ENCODE measurements at regions not wholly inside any gene's neighbourhood (a gene's known extent, or its start where the extent isn't known, plus 50 kb on each side); places are given as distances from the start of the nearest gene placed in this dataset.
"Not testable (repeated sequence)": the region's sequence is repeated elsewhere in the genome, so short reads cannot be mapped to it uniquely, and the experiment has no call there.

- DNase-seq (ENCODE audit: low read depth in 2 of 3, low spot score in 2 of 3) = no peak
Observed at GRCh38 chr18:51248685-51249084, 51.2 kb upstream of the MEX3C start.

GRCh38 chr18:51250006-51250405, 52.5 kb upstream of the MEX3C start:
- no peak for DNase-seq (ENCODE audit: low read depth in 2 of 3, low spot score in 2 of 3)

- DNase-seq (ENCODE audit: low read depth in 2 of 3, low spot score in 2 of 3) = no peak
Observed at GRCh38 chr18:51250458-51251024, 53.1 kb upstream of the MEX3C start.

DNA sequence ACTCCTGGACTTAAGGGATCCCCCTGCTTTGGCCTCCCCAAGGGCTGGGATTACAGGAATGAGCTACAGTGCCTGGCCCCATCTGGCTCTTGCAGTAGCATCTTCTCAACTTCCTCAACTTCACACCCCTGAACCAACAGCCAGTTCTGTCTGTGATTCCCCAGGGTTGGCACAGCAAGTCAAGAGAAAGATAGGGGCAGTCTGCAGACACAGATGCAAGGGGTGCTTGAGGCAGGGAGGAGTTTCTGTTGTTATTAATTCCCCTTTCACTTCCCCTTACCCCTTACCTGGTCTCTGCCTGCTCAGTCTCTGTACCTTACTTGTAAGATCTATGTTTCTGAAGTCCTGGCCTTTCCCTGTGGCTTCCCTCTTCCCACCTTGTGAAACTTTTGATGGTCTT, 54.1 kb upstream of the MEX3C start:
- no peak for DNase-seq (ENCODE audit: low read depth in 2 of 3, low spot score in 2 of 3)

DNA sequence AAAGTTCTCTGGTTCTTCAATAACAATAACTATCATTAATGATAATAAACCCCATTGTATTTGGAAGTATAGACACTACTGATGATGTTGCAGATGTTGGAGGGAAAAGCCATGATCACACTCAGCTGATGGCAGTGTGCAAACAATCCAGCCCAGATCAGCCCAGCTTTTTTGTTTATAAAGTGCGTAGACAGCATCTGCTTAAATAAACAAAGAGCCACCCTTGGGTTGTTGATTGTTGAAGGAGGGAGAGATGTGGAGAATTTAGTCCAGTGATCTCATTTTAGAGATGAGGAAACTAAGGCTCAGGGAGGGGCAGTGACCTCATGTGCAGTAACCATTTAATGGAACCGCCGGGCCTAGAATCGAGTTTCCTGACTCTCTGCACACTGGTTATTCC, 56.0 kb upstream of the MEX3C start:
- no peak for DNase-seq (ENCODE audit: low read depth in 2 of 3, low spot score in 2 of 3)

- DNase-seq (ENCODE audit: low read depth in 2 of 3, low spot score in 2 of 3) = no peak
Observed at GRCh38 chr18:51255693-51256092, 58.2 kb upstream of the MEX3C start.

DNA sequence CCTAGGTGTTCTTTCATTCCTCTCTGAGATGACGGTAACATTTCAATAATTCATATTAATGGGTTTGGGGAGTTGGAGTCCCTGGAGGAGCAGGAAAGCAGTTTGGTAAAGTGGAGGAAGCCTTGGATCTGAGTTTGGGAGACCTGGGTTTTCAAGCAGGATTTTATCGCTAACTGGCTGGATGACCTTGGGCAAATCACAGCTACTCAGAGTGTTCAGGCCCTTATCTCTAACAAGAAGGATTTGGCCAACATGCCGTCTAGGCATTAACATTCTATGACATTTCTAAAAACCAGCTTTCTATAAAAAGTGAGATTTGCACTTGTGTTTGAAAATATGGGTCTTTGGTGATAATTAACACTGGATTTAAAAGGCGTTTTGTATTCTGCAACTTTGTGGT, 59.7 kb upstream of the MEX3C start:
- no peak for DNase-seq (ENCODE audit: low read depth in 2 of 3, low spot score in 2 of 3)

GRCh38 chr18:51260118-51260517, 62.6 kb upstream of the MEX3C start:
- DNase-seq (ENCODE audit: low read depth in 2 of 3, low spot score in 2 of 3) = no peak

GRCh38 chr18:51266077-51266476, 68.6 kb upstream of the MEX3C start:
- DNase-seq (ENCODE audit: low read depth in 2 of 3, low spot score in 2 of 3) = not testable (repeated sequence)

DNA sequence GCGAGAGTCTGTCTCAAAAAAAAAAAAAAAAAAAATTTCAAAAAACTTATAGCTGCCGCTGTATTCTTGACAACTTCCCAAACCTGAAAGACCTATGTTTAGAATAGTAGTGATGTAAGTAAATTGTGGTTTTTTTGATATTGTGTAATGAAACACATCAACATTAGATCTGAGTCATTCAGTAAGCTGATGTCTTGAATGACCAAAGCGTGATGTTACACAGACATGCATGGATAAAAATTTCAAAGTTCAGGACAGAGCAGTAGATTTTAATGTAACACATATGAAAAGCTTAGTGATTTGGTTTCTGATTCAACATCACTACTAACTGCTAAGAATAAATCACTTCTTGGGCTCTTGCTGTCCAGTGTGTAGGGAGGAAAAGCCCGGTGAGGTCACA, 69.3 kb upstream of the MEX3C start:
- DNase-seq (ENCODE audit: low read depth in 2 of 3, low spot score in 2 of 3) = no peak

GRCh38 chr18:51273437-51273836, 76.0 kb upstream of the MEX3C start:
- no peak for DNase-seq (ENCODE audit: low read depth in 2 of 3, low spot score in 2 of 3)

GRCh38 chr18:51275712-51276476, 78.4 kb upstream of the MEX3C start:
- no peak for DNase-seq (ENCODE audit: low read depth in 2 of 3, low spot score in 2 of 3)

DNA sequence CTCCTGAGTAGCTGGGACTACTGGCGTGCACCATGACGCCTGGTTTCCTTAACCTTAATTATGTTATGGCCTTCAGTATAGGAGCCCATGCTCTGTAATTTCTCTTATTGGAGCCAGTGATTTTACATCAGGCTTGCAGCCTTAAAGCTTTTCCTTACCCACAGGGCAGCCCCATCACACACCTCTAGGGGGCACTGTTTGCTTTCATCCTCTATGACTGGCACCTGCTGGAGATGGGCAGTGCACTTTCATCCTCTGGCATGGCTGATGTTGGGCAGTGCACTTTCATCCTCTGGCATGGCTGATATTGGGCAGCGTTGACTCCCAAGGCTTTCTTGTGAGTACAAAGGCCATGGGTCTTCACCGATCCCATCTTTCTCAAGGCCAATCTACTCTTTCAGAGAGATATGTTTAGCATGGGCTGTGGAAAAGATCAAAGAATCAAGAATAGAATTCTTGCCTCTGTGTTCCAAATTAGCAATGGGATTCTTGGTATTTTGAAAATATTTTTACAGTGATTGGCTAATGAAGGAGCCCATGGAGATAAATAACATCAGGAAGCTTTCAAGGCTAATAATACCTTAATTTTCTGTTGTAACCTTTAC, 80.7 kb upstream of the MEX3C start:
- DNase-seq (ENCODE audit: low read depth in 2 of 3, low spot score in 2 of 3) = peak in 2 of 3 donors; percentile 28 to 62

GRCh38 chr18:51279367-51279984, 82.0 kb upstream of the MEX3C start:
- no peak for DNase-seq (ENCODE audit: low read depth in 2 of 3, low spot score in 2 of 3)

- DNase-seq (ENCODE audit: low read depth in 2 of 3, low spot score in 2 of 3) = no peak
Observed at GRCh38 chr18:51287818-51288508, 90.5 kb upstream of the MEX3C start.

- DNase-seq (ENCODE audit: low read depth in 2 of 3, low spot score in 2 of 3) = no peak
Observed at GRCh38 chr18:51288582-51288981, 91.1 kb upstream of the MEX3C start.

DNA sequence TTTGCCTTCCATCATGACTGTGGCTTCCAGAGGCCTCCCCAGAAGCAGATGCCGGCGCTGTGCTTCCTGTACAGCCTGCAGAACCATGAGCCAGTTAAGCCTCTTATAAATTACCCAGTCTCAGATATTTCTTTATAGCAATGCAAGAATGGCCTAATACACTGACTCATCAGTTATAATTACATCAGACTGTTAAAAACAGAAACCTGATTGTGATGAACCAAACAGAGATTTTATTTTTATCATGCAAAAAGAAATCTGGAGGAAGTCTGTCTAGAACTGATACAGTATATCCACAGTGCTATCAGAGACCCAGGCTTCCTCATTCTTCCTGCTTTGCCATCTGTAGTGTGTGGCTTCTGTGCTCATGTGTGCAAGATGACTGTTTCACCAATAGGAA, 93.4 kb upstream of the MEX3C start:
- DNase-seq (ENCODE audit: low read depth in 2 of 3, low spot score in 2 of 3) = peak in 2 of 3 donors; percentile 67 to 91

DNA sequence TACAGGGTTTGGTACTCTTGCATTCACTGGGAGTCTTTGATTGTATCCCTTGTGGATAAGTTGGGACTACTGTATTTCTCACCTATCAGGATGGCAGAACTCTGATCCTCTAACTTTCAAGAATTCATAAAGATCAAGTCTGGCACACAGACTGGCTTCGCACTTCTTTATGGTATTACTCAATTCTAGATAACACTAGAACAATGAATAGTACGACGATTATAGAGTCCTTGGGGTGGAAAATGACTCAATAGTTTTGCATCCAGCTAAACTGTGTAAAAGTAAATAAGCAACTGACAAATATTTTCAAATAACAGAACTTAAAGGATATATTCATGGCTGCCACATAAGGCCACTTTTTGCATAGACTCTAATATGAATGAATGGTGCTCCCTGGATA, 103.4 kb upstream of the MEX3C start:
- no peak for DNase-seq (ENCODE audit: low read depth in 2 of 3, low spot score in 2 of 3)

DNA sequence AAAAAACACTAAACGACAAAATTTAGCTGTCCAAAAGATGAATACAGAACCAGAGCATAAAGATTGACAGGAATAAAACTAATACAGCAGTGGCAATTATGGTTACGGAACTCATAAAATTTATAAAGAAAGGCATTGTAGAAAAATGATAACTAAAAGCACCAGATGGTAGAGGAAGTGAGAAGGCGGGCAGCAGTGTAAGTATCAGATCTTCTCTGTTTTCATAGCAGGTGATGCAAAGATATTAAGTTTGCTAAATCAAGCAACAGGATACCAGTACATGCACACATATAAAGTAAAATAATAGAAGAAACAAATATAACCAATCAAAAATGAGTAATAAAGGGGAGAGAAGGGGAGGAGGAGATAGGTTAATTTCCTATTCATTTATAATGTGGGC, 103.9 kb upstream of the MEX3C start:
- DNase-seq (ENCODE audit: low read depth in 2 of 3, low spot score in 2 of 3) = no peak

GRCh38 chr18:51316677-51317076, 119.2 kb upstream of the MEX3C start:
- DNase-seq (ENCODE audit: low read depth in 2 of 3, low spot score in 2 of 3) = no peak

DNA sequence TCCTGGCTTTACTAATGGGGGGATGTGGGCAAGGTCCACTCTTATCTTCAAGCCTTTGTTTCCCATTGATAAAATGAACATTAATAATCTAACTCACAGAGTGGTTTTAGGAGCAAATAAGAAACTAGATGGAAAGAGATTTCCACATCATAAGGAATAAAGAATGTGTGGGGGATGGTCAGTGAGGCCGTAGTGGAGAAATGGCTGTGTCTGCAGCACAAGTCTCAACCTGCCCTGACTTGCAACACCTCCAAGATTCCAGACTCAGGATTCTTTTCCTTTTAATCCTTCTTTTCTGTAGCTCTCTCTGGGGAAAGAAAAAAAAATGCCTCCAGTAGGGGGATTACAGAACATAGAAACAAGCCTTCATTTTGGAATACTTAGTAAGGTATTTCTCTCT, 124.2 kb upstream of the MEX3C start:
- DNase-seq (ENCODE audit: low read depth in 2 of 3, low spot score in 2 of 3) = no peak
